ENCODE measurements at regions not wholly inside any gene's neighbourhood (a gene's known extent, or its start where the extent isn't known, plus 50 kb on each side); places are given as distances from the start of the nearest gene placed in this dataset.

DNA sequence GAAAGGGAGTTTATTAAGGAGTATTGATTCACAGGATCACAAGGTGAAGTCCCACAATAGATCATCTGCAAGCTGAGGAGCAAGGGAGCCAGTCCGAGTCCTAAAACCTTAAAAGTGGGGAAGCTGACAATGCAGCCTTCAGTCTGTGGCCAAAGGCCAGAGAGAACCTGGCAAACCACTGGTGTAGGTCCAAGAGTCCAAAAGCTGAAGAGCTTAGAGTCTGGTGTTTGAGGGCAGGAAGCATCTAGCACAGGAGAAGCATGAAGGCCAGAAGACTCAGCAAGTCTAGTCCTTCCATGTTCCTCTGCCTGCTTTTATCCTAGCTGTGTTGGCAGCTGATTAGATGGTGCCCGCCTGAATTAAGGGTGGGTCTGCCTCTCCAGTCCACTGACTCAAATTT is 193.0 kb downstream of the KIF2B start:
- TF ChIP-seq EP300 (IDR thresholded peaks at IDR 0.05) (no peak), POLR2A (IDR thresholded peaks at IDR 0.05) (no peak)
- TF ChIP-seq, protein P1, sequence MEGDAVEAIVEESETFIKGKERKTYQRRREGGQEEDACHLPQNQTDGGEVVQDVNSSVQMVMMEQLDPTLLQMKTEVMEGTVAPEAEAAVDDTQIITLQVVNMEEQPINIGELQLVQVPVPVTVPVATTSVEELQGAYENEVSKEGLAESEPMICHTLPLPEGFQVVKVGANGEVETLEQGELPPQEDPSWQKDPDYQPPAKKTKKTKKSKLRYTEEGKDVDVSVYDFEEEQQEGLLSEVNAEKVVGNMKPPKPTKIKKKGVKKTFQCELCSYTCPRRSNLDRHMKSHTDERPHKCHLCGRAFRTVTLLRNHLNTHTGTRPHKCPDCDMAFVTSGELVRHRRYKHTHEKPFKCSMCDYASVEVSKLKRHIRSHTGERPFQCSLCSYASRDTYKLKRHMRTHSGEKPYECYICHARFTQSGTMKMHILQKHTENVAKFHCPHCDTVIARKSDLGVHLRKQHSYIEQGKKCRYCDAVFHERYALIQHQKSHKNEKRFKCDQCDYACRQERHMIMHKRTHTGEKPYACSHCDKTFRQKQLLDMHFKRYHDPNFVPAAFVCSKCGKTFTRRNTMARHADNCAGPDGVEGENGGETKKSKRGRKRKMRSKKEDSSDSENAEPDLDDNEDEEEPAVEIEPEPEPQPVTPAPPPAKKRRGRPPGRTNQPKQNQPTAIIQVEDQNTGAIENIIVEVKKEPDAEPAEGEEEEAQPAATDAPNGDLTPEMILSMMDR (IDR thresholded peaks at IDR 0.05) = no peak
- intact Hi-C loops (cut with DNase I) = no loop called here
- H3K36me3 ChIP-seq = no peaks in the 10 kb centered on the region
- no peaks in the 10 kb centered on the region for H3K4me1 ChIP-seq (ENCODE audit: insufficient read depth)
- no peak overlapping the region for H3K27ac ChIP-seq
- H3K9me3 ChIP-seq = no peaks in the 10 kb centered on the region
- H3K4me3 ChIP-seq = no peak overlapping the region
- no peak for DNase-seq
- 74 to 91% (median 88%) methylated on average over 2 of the region's 2 CpGs for WGBS, 3 donors
- no peaks in the 10 kb centered on the region for H3K27me3 ChIP-seq

DNA sequence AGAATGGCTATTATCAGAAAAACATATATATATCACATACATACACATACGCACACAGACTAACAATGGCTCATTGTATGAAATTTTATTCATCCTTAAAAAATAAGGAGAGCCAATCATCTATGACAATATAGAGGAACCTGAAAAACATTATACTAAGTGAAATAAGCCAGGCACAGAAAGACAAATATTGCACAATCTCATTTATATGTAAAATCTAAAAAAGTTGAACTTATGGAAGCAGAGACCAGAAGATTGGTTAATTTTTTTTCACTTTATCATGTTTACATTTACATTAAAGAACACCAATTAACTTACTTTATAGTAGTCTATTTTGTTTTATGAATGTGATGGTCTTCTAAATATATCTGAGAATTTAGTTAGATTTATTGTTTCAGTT is 198.7 kb downstream of the KIF2B start:
- no peaks in the 10 kb centered on the region for H3K4me1 ChIP-seq (ENCODE audit: insufficient read depth)
- 96 to 100% (median 98%) methylated on average over 1 of the region's 1 CpG for WGBS, 3 donors
- H3K27ac ChIP-seq = no peak overlapping the region
- H3K4me3 ChIP-seq = no peak overlapping the region
- H3K9me3 ChIP-seq = no peaks in the 10 kb centered on the region
- TF ChIP-seq EP300 (IDR thresholded peaks at IDR 0.05) (no peak), POLR2A (IDR thresholded peaks at IDR 0.05) (no peak)
- TF ChIP-seq, protein P1 (IDR thresholded peaks at IDR 0.05) = no peak
- intact Hi-C loops (cut with DNase I) = no loop called here
- no peaks in the 10 kb centered on the region for H3K27me3 ChIP-seq
- no peak for DNase-seq
- H3K36me3 ChIP-seq = no peaks in the 10 kb centered on the region

DNA sequence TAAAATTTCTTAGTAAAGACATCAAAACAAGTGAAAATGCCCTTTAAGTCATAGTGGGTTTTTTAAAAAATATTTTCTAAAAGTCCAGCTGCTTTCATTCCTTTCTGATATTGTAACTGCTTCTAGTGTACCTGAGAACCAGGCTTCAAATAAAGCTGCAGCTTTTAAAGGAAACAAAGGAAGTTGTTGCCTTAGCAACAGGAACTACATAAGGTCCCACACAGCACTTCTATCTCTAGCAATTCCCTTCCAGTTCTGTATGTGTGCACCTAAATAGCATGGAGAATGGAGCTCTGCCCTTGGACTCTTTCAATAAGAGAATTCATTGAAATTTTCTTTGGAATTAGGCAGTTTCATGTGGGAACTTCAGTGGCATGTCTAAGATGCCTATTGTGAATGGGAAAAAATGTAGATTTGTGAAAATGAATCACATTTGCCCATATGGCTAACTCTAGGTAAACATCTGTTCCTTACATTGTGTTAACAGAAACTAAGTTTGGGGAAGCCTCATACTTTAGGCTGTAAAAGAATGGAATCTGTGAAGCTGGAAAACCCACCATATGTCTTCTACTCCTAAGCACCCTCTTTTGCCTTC is 206.4 kb downstream of the KIF2B start:
- Histone ChIP-seq H3K4me1 (ENCODE audit: insufficient read depth) (no peaks in the 10 kb centered on the region), H3K9me3 (no peaks in the 10 kb centered on the region), H3K4me3 (no peak overlapping the region), H3K27ac (no peak overlapping the region), H3K36me3 (no peaks in the 10 kb centered on the region), H3K27me3 (no peaks in the 10 kb centered on the region)
- intact Hi-C loops (cut with DNase I) = no loop called here
- TF ChIP-seq, protein P1 (IDR thresholded peaks at IDR 0.05) = no peak
- DNase-seq = no peak

DNA sequence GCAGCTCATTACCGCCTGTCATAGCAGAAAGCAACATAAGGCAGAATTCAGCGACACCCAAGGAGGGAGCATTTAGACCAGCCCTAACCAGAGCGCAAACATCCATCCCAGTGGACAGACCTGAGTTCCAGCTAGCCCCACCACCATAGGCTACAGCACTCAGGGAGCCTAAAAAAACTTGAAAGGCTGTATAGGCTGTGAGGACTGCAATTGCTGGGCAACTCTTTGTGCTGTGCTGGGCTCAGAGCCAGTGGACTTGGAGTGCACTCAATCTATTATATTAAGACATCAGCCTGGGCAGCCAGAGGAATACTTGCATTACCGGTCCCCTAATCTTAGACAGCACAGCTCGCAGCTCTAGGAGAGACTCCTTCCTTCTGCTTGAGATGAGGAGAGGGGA is 207.3 kb downstream of the KIF2B start:
- intact Hi-C loops (cut with DNase I) = no loop called here
- Histone ChIP-seq H3K27me3 (no peaks in the 10 kb centered on the region), H3K4me3 (no peak overlapping the region), H3K4me1 (ENCODE audit: insufficient read depth) (no peaks in the 10 kb centered on the region), H3K9me3 (no peaks in the 10 kb centered on the region), H3K36me3 (no peaks in the 10 kb centered on the region), H3K27ac (no peak overlapping the region)
- DNase-seq = no peak
- TF ChIP-seq POLR2A (IDR thresholded peaks at IDR 0.05) = no peak
- WGBS, 3 donors = 84 to 87% (median 85%) methylated on average over 5 of the region's 5 CpGs

DNA sequence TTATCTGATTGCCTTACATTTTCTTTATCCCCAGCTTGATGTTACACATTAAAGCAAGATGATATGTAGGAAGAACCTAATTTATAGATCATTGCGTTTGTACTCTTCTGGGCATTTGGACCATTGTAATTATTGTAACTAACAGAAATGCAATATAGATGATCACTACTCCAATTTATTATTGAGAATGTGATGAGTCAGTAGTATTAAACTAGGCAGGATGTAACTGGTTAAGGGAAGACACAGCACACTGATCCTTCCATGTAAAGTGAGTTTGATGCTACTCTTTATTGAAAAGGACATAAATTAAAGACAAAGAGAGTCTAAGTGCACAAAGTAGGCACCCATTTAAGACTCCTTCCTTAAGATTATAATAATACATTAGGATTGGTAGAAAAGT is 223.8 kb downstream of the KIF2B start:
- no peaks in the 10 kb centered on the region for H3K36me3 ChIP-seq
- H3K27ac ChIP-seq = no peak overlapping the region
- 72 to 93% (median 78%) methylated on average over 1 of the region's 1 CpG for WGBS, 3 donors
- no peak for DNase-seq
- H3K9me3 ChIP-seq = no peaks in the 10 kb centered on the region
- no peak for TF ChIP-seq EP300 (IDR thresholded peaks at IDR 0.05)
- intact Hi-C loops (cut with DNase I) = no loop called here
- H3K4me1 ChIP-seq (ENCODE audit: insufficient read depth) = no peaks in the 10 kb centered on the region
- no peaks in the 10 kb centered on the region for H3K27me3 ChIP-seq
- H3K4me3 ChIP-seq = no peak overlapping the region

DNA sequence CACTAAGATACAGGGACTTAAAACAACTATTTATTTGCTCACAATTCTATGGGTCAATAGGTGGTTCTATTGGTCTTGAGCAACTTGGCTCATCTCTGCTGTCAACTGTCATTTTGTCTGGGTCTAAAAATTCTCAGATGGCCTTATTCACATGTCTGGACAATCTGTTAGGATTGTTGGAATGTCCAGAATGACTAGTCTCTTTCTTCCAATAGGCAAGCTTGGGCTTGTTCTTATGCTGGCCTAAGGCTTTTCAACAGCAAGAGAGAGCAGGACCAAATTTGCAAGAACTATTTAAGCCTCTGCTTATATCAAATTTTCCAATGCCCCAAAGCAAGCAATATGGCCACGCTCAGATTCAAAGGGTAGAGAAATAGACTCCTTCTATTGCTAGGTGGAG is 240.9 kb downstream of the KIF2B start:
- Histone ChIP-seq H3K27ac (no peak overlapping the region), H3K4me1 (ENCODE audit: insufficient read depth) (no peaks in the 10 kb centered on the region), H3K9me3 (no peaks in the 10 kb centered on the region), H3K36me3 (no peaks in the 10 kb centered on the region), H3K4me3 (no peak overlapping the region), H3K27me3 (no peaks in the 10 kb centered on the region)
- no peak for DNase-seq
- 77 to 91% (median 87%) methylated on average over 1 of the region's 1 CpG for WGBS, 3 donors
- intact Hi-C loops (cut with DNase I) = no loop called here
- TF ChIP-seq POLR2A (IDR thresholded peaks at IDR 0.05) = no peak
- TF ChIP-seq, protein P1 (IDR thresholded peaks at IDR 0.05) = no peak
- TF ChIP-seq EP300 (IDR thresholded peaks at IDR 0.05) = no peak
